ENCODE measurements at regions not wholly inside any gene's neighbourhood (a gene's known extent, or its start where the extent isn't known, plus 50 kb on each side); places are given as distances from the start of the nearest gene placed in this dataset.

GRCh38 chr22:34736081-34736480 lies 329.9 kb upstream of the ISX start:
- Histone ChIP-seq H3K4me3 (ENCODE audit: low read depth, low read length, poor library complexity, severe bottlenecking) (no peak overlapping the region), H3K4me1 (ENCODE audit: insufficient read depth, low read length, poor library complexity, severe bottlenecking) (no peaks in the 10 kb centered on the region), H3K36me3 (ENCODE audit: insufficient read depth, low read length, poor library complexity, severe bottlenecking) (no peaks in the 10 kb centered on the region), H3K9me3 (ENCODE audit: low read depth, low read length, poor library complexity, severe bottlenecking) (peaks cover 13% of the 10 kb centered on the region), H3K27me3 (replicated peaks; ENCODE audit: insufficient read depth, low read depth, low read length, poor library complexity) (no peaks in the 10 kb centered on the region), H3K27ac (ENCODE audit: low read depth, low read length, poor library complexity, severe bottlenecking) (no peak overlapping the region)
- TF ChIP-seq EZH2 (IDR thresholded peaks at IDR 0.05; ENCODE audit: borderline replicate concordance, low read depth, low read length, poor library complexity, severe bottlenecking) (no peak), CTCF (conservative IDR thresholded peaks at IDR 0.05; ENCODE audit: low read depth, low read length) (no peak)
- DNase-seq (ENCODE audit: low spot score) = no peak
- ChIA-PET POLR2A (ENCODE audit: low non-redundant PET) (no interaction called here), CTCF (interaction anchor here (0.6 kb wide), 1 partner anchor 507 kb away, joined by 6 read pairs; no protein-coding TSS in a partner anchor)
- intact Hi-C loops (cut with micrococcal nuclease; ENCODE audit: unreplicated experiment) = no loop called here
- no TSS peak for BruUV-seq (replicated peaks)

GRCh38 chr22:34738661-34739400 lies 327.1 kb upstream of the ISX start:
- POLR2A ChIA-PET (ENCODE audit: low non-redundant PET) = no interaction called here

GRCh38 chr22:34743110-34743751 lies 322.7 kb upstream of the ISX start:
- Histone ChIP-seq H3K27ac (ENCODE audit: low read depth, low read length, poor library complexity, severe bottlenecking) (no peak overlapping the region), H3K9me3 (ENCODE audit: low read depth, low read length, poor library complexity, severe bottlenecking) (peaks cover 3% of the 10 kb centered on the region), H3K4me3 (ENCODE audit: low read depth, low read length, poor library complexity, severe bottlenecking) (no peak overlapping the region), H3K36me3 (ENCODE audit: insufficient read depth, low read length, poor library complexity, severe bottlenecking) (no peaks in the 10 kb centered on the region), H3K4me1 (ENCODE audit: insufficient read depth, low read length, poor library complexity, severe bottlenecking) (no peaks in the 10 kb centered on the region), H3K27me3 (replicated peaks; ENCODE audit: insufficient read depth, low read depth, low read length, poor library complexity) (no peaks in the 10 kb centered on the region)
- no peak for TF ChIP-seq EZH2 (IDR thresholded peaks at IDR 0.05; ENCODE audit: borderline replicate concordance, low read depth, low read length, poor library complexity, severe bottlenecking)
- no peak for TF ChIP-seq CTCF (conservative IDR thresholded peaks at IDR 0.05; ENCODE audit: low read depth, low read length)
- ChIA-PET POLR2A (ENCODE audit: low non-redundant PET) (no interaction called here), CTCF (no interaction called here)
- intact Hi-C loops (cut with micrococcal nuclease; ENCODE audit: unreplicated experiment) = no loop called here
- BruUV-seq (replicated peaks) = no TSS peak
- no peak for DNase-seq (ENCODE audit: low spot score)

More at GRCh38 chr22:34738661-34739400, 327.1 kb upstream of the ISX start:
- Histone ChIP-seq H3K9me3 (ENCODE audit: low read depth, low read length, poor library complexity, severe bottlenecking) (peaks cover 9% of the 10 kb centered on the region), H3K4me3 (ENCODE audit: low read depth, low read length, poor library complexity, severe bottlenecking) (no peak overlapping the region), H3K27me3 (replicated peaks; ENCODE audit: insufficient read depth, low read depth, low read length, poor library complexity) (no peaks in the 10 kb centered on the region), H3K4me1 (ENCODE audit: insufficient read depth, low read length, poor library complexity, severe bottlenecking) (no peaks in the 10 kb centered on the region), H3K27ac (ENCODE audit: low read depth, low read length, poor library complexity, severe bottlenecking) (no peak overlapping the region), H3K36me3 (ENCODE audit: insufficient read depth, low read length, poor library complexity, severe bottlenecking) (no peaks in the 10 kb centered on the region)
- no peak for DNase-seq (ENCODE audit: low spot score)
- no TSS peak for BruUV-seq (replicated peaks)
- no peak for TF ChIP-seq EZH2 (IDR thresholded peaks at IDR 0.05; ENCODE audit: borderline replicate concordance, low read depth, low read length, poor library complexity, severe bottlenecking)
- TF ChIP-seq CTCF (conservative IDR thresholded peaks at IDR 0.05; ENCODE audit: low read depth, low read length) = no peak
- CTCF ChIA-PET = no interaction called here
- intact Hi-C loops (cut with micrococcal nuclease; ENCODE audit: unreplicated experiment) = no loop called here

All from A673 (cell line).